Lower leg skin (tissue), 3 donors: ENCODE measurements at regions not wholly inside any gene's neighbourhood (a gene's known extent, or its start where the extent isn't known, plus 50 kb on each side); places are given as distances from the start of the nearest gene placed in this dataset.

Source experiments
- POLR2A ChIP-seq, 2 donors: fragments of 450-650 bp; IDR thresholded peaks; one replicate each; pipeline ENCODE4 v1.6.1; 2016 to 2017; ENCODE audit warnings: antibody characterized with exemption in 2 of 2, mild to moderate bottlenecking in 1 of 2, moderate library complexity in 1 of 2
- TF ChIP-seq, protein P1 (sequence below), 3 donors: fragments of 450-650 bp; IDR thresholded peaks; one replicate each; pipeline ENCODE4 v1.5.1; 2016; ENCODE audit warnings: antibody characterized with exemption in 3 of 3, mild to moderate bottlenecking in 3 of 3, moderate library complexity in 2 of 3

DNA sequence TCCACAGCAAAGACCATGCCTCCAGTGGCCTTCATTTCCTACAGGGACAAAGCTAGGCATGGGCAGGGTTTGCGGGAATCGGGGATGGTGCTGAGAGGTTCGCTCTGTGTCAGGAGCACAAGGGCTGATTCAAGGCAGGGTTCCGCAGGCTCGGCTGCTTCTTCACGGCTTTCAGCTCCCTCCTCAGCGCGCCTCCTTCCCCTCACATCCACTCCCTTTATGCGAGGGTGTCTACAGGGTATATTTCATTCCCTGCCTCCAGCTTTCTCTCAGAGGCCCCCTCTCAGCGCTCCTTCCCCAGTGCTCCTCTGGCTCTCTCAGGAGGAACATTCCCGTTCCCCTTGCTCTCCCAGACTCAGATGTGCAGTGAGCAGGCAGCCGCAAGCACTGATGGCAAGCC, 78.7 kb upstream of the ASB18 start:
- TF ChIP-seq, protein P1, sequence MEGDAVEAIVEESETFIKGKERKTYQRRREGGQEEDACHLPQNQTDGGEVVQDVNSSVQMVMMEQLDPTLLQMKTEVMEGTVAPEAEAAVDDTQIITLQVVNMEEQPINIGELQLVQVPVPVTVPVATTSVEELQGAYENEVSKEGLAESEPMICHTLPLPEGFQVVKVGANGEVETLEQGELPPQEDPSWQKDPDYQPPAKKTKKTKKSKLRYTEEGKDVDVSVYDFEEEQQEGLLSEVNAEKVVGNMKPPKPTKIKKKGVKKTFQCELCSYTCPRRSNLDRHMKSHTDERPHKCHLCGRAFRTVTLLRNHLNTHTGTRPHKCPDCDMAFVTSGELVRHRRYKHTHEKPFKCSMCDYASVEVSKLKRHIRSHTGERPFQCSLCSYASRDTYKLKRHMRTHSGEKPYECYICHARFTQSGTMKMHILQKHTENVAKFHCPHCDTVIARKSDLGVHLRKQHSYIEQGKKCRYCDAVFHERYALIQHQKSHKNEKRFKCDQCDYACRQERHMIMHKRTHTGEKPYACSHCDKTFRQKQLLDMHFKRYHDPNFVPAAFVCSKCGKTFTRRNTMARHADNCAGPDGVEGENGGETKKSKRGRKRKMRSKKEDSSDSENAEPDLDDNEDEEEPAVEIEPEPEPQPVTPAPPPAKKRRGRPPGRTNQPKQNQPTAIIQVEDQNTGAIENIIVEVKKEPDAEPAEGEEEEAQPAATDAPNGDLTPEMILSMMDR (IDR thresholded peaks at IDR 0.05), result no peak
- TF ChIP-seq POLR2A (IDR thresholded peaks at IDR 0.05), result no peak
